ENCODE measurements at regions not wholly inside any gene's neighbourhood (a gene's known extent, or its start where the extent isn't known, plus 50 kb on each side); places are given as distances from the start of the nearest gene placed in this dataset.

GRCh38 chr10:108424656-108425055, 1260.2 kb upstream of the SORCS1 start:
- H3K27ac ChIP-seq (ENCODE audit: insufficient read length, low read depth, low read length), result no peak overlapping the region
- Mint-ChIP-seq H3K9me3 (no peaks in the 10 kb centered on the region), H3K27ac (no peak overlapping the region), H3K36me3 (ENCODE audit: insufficient read depth in 1 of 3, low read depth in 3 of 3) (no peaks in the 10 kb centered on the region; a peak in 1 of 7 replicates), H3K4me3 (no peak overlapping the region), H3K4me1 (no peaks in the 10 kb centered on the region), H3K27me3 (ENCODE audit: low read depth) (no peaks in the 10 kb centered on the region)
- H2BK5ac ChIP-seq (ENCODE audit: insufficient read length, low read length), result no peak overlapping the region
- no peaks in the 10 kb centered on the region for H3K23me2 ChIP-seq (ENCODE audit: insufficient read length, low read depth, low read length, poor library complexity, severe bottlenecking)
- no peak overlapping the region for H4K8ac ChIP-seq (replicated peaks; ENCODE audit: insufficient read length, low read depth, low read length)
- H3K56ac ChIP-seq (ENCODE audit: insufficient read length, low read depth, low read length), result no peak overlapping the region
- H2BK15ac ChIP-seq (ENCODE audit: low read depth, low read length), result no peak overlapping the region
- H3K79me2 ChIP-seq (ENCODE audit: insufficient read depth, low read length), result no peaks in the 10 kb centered on the region
- H2AK5ac ChIP-seq (ENCODE audit: insufficient read length, low read length), result no peak overlapping the region
- H4K20me1 ChIP-seq (ENCODE audit: control insufficient read depth, insufficient read depth, insufficient read length), result no peaks in the 10 kb centered on the region
- no CpG with 5 or more reads among the region's 1 CpG for WGBS (ENCODE audit: extremely low coverage, insufficient read length, low lambda C conversion rate)
- H3K23ac ChIP-seq (ENCODE audit: insufficient read length, low read depth, low read length), result no peak overlapping the region
- no peak overlapping the region for H3K14ac ChIP-seq (ENCODE audit: insufficient read depth, low read length)
- H3K27me3 ChIP-seq (ENCODE audit: insufficient read depth, low read length), result no peaks in the 10 kb centered on the region
- no peak overlapping the region for H3K4ac ChIP-seq (ENCODE audit: low read depth, low read length)
- no peak overlapping the region for H4K5ac ChIP-seq (ENCODE audit: insufficient read length, low read depth, low read length)
- H3T11ph ChIP-seq (ENCODE audit: low read length), result no peak overlapping the region
- no peaks in the 10 kb centered on the region for H3K9me3 ChIP-seq (ENCODE audit: control insufficient read depth, low read depth, low read length)
- H2AFZ ChIP-seq (ENCODE audit: low read length), result no peak overlapping the region
- no peak overlapping the region for H3K9ac ChIP-seq (ENCODE audit: extremely low read depth, insufficient read length, low read length)
- no peak overlapping the region for H2BK12ac ChIP-seq (ENCODE audit: insufficient read length, low read depth, low read length)
- H3K79me1 ChIP-seq (ENCODE audit: insufficient read depth, low read depth, low read length, poor library complexity, severe bottlenecking), result no peaks in the 10 kb centered on the region
- TF ChIP-seq CTCF (conservative IDR thresholded peaks at IDR 0.05), result no peak
- H3K4me1 ChIP-seq (ENCODE audit: insufficient read depth, low read length), result no peaks in the 10 kb centered on the region
- DNase-seq, result no peak
- H3K18ac ChIP-seq (ENCODE audit: insufficient read length, low read depth, low read length), result no peak overlapping the region
- no peak overlapping the region for H2BK20ac ChIP-seq (ENCODE audit: low read depth, low read length, poor library complexity, severe bottlenecking)
- no peak overlapping the region for H3K4me2 ChIP-seq (ENCODE audit: insufficient read depth, insufficient read length, low read length)
- H4K91ac ChIP-seq (ENCODE audit: insufficient read length, low read depth, low read length), result no peak overlapping the region
- no peak overlapping the region for H2BK120ac ChIP-seq (ENCODE audit: low read depth, low read length, poor library complexity, severe bottlenecking)

Data from H9 (cell line).